ENCODE measurements at regions not wholly inside any gene's neighbourhood (a gene's known extent, or its start where the extent isn't known, plus 50 kb on each side); places are given as distances from the start of the nearest gene placed in this dataset.
A peak's percentile ranks its signal among the peaks of the same experiment; 100 is the strongest.
"Not testable (repeated sequence)": the region's sequence is repeated elsewhere in the genome, so short reads cannot be mapped to it uniquely, and the experiment has no call there.

DNA sequence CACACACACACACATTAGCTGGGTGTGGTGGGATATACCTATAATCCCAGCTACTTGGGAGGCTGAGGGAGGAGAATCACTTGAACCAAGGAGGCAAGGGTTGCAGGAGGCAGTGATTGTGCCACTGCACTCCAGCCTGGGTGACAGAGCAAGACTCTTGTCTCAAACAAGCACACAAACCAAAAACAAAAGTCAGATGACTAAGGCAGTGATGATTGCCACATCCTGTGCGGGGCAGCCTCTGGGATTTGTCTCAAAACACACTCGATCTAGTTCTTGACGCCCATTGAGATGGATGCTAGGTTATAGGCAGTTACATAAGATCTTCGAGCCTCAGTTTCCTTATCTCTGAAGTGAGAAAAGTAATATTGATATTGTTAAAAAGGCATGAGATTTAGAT, 57.8 kb upstream of the NBPF8 start:
- ATAC-seq; H3K4me1 ChIP-seq; H3K4me3 ChIP-seq; H3K27me3 ChIP-seq; DNase-seq; intact Hi-C loops (cut with DNase I); H3K9me3 ChIP-seq; H3K27ac ChIP-seq; H3K36me3 ChIP-seq: not testable (repeated sequence)
- WGBS, 4 donors, result 62 to 71% (median 67%) methylated on average over 3 of the region's 4 CpGs; no CpG with 5 or more reads in 1 of the 4 donors

- H3K4me3 ChIP-seq; H3K9me3 ChIP-seq; H3K27me3 ChIP-seq; intact Hi-C loops (cut with DNase I); H3K27ac ChIP-seq; ATAC-seq; H3K4me1 ChIP-seq; H3K36me3 ChIP-seq: not testable (repeated sequence)
- DNase-seq, result peak in 3 of 5 donors; percentile 17 to 28 (median 21)
- TF ChIP-seq, protein P1, sequence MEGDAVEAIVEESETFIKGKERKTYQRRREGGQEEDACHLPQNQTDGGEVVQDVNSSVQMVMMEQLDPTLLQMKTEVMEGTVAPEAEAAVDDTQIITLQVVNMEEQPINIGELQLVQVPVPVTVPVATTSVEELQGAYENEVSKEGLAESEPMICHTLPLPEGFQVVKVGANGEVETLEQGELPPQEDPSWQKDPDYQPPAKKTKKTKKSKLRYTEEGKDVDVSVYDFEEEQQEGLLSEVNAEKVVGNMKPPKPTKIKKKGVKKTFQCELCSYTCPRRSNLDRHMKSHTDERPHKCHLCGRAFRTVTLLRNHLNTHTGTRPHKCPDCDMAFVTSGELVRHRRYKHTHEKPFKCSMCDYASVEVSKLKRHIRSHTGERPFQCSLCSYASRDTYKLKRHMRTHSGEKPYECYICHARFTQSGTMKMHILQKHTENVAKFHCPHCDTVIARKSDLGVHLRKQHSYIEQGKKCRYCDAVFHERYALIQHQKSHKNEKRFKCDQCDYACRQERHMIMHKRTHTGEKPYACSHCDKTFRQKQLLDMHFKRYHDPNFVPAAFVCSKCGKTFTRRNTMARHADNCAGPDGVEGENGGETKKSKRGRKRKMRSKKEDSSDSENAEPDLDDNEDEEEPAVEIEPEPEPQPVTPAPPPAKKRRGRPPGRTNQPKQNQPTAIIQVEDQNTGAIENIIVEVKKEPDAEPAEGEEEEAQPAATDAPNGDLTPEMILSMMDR (IDR thresholded peaks at IDR 0.05), result peak in 4 of 12 donors; percentile 8 to 17 (median 12)
- WGBS, 4 donors, result 34 to 38% methylated on average over 5 of the region's 8 CpGs; no CpG with 5 or more reads in 2 of the 4 donors
Measured at GRCh38 chr1:120356170-120356569, 58.7 kb upstream of the NBPF8 start.

- Histone ChIP-seq H3K4me3 (peak overlapping the region in 9 of 12 donors; percentile 19 to 49 (median 38)), H3K27ac (peak overlapping the region in 9 of 12 donors; percentile 38 to 82 (median 72))
- DNase-seq, result peak; percentile 29 to 72 (median 50)
- H3K9me3 ChIP-seq; H3K4me1 ChIP-seq; intact Hi-C loops (cut with DNase I); H3K27me3 ChIP-seq; H3K36me3 ChIP-seq: not testable (repeated sequence)
- ATAC-seq, result peak; percentile 99 to 100 (median 99)
- 8 to 19% (median 14%) methylated on average over 4 to 22 of the region's 30 CpGs for WGBS, 4 donors
Measured at GRCh38 chr1:120354618-120355184, 60.1 kb upstream of the NBPF8 start.

DNA sequence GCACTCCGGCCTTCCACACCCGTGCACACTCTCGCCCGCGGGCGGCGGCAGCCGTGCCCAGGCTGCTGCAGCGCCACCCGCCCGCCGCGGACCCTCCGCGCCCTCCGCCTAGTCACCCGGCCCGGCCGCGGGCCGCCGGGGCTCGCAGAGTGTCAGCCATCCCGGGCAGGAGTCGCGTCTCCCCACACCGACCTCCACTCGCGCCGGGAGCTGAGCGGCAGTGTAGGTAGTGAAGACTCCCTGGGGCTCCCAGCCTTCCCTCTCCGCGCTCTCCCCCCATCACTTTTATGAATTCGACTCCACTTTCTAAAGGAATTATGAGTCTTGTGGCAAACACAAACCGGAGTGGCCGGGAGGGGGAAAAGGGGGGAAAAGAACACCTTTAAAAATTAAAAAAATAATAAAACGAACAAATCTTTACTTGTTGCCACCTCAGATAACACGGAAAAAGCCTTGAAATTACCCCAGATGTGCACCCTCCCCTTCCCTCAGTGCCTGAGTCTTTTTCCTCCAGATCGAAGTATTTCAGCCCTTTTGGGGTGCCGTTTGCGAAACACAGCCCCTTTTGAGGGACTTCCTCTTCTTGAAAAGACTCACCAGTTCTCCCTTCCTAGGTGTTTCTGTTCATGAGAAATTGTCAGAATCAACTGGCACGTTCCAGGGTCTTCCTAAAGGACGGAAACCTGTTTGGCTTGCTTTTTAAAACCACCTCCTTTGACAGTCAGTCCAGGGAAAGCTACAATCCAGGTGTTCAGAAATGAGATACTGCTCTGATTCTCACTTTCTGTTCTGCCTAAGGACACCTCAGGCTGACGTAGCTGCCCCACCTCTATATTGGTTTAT, 72.4 kb upstream of the NBPF8 start:
- H3K27me3 ChIP-seq; H3K36me3 ChIP-seq; ATAC-seq; intact Hi-C loops (cut with DNase I); H3K4me1 ChIP-seq; H3K9me3 ChIP-seq: not testable (repeated sequence)
- 4 to 18% (median 10%) methylated on average over 7 to 25 of the region's 44 CpGs for WGBS, 4 donors
- Histone ChIP-seq H3K4me3 (peak overlapping the region in 6 of 12 donors; percentile 24 to 54 (median 49)), H3K27ac (peak overlapping the region in 2 of 12 donors; percentile 17 to 19)
- DNase-seq, result peak in 3 of 5 donors; percentile 15 to 48 (median 31)

GRCh38 chr1:120341756-120342155, 73.1 kb upstream of the NBPF8 start:
- intact Hi-C loops (cut with DNase I); H3K4me1 ChIP-seq; H3K27me3 ChIP-seq; H3K36me3 ChIP-seq; H3K9me3 ChIP-seq: not testable (repeated sequence)
- ATAC-seq (peak in 1 of 4 donors; percentile 59), DNase-seq (peak in 4 of 5 donors; percentile 19 to 21 (median 20))
- H3K4me3 ChIP-seq, result peak overlapping the region in 11 of 12 donors; percentile 13 to 57 (median 52)
- peak overlapping the region in 5 of 12 donors; percentile 34 to 67 (median 59) for H3K27ac ChIP-seq
- 0 to 1% (median 0%) methylated on average over 13 to 14 of the region's 24 CpGs; no CpG with 5 or more reads in 1 of the 4 donors for WGBS, 4 donors

GRCh38 chr1:120340838-120341751, 73.7 kb upstream of the NBPF8 start:
- DNase-seq, result peak in 4 of 5 donors; percentile 8 to 62 (median 28)
- H3K36me3 ChIP-seq; H3K4me1 ChIP-seq; ATAC-seq; intact Hi-C loops (cut with DNase I); H3K27me3 ChIP-seq; H3K9me3 ChIP-seq: not testable (repeated sequence)
- Histone ChIP-seq H3K4me3 (peak overlapping the region in 11 of 12 donors; percentile 28 to 60 (median 52)), H3K27ac (peak overlapping the region in 8 of 12 donors; percentile 53 to 69 (median 62))
- 0% methylated on average over 1 to 37 of the region's 78 CpGs; no CpG with 5 or more reads in 1 of the 4 donors for WGBS, 4 donors

GRCh38 chr1:120315738-120316137, 99.1 kb upstream of the NBPF8 start:
- H3K4me3 ChIP-seq; DNase-seq; intact Hi-C loops (cut with DNase I); H3K27ac ChIP-seq; H3K9me3 ChIP-seq; H3K27me3 ChIP-seq; H3K4me1 ChIP-seq; H3K36me3 ChIP-seq; ATAC-seq: not testable (repeated sequence)
- WGBS, 4 donors, result no CpG with 5 or more reads among the region's 2 CpGs

DNA sequence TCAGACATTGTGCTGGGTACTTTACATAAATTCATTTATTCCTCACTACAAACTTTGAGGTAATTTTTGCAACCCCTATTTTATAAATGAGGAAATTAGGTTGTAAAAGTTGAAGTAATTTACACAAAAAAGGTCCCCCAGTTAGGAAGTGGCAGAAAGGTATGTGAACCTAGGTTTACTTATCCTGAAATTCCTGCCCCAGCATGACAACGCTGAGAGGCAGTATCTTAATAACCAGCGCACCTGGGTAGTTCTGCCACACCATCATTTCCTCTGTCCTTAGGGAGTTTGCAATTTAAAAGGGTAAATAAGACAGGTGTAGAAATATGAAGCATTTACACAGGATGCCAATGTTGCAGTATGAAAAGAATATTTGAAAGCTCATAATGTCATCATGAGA, 102.9 kb upstream of the NBPF8 start:
- intact Hi-C loops (cut with DNase I); H3K27me3 ChIP-seq; DNase-seq; H3K4me1 ChIP-seq; ATAC-seq; H3K4me3 ChIP-seq; H3K27ac ChIP-seq; H3K36me3 ChIP-seq; H3K9me3 ChIP-seq: not testable (repeated sequence)
- WGBS, 4 donors, result no CpG with 5 or more reads among the region's 2 CpGs

GRCh38 chr1:120308940-120309578, 105.8 kb upstream of the NBPF8 start:
- H3K4me1 ChIP-seq, ATAC-seq: not testable (repeated sequence)

More at GRCh38 chr1:120308940-120309578, 105.8 kb upstream of the NBPF8 start:
- H3K27ac ChIP-seq; H3K4me3 ChIP-seq; H3K36me3 ChIP-seq; H3K27me3 ChIP-seq; H3K9me3 ChIP-seq; DNase-seq; intact Hi-C loops (cut with DNase I): not testable (repeated sequence)
- WGBS, 4 donors, result no CpG with 5 or more reads among the region's 1 CpG

Data from heart left ventricle (tissue), 16 donors.